ENCODE measurements at regions not wholly inside any gene's neighbourhood (a gene's known extent, or its start where the extent isn't known, plus 50 kb on each side); places are given as distances from the start of the nearest gene placed in this dataset.

GRCh38 chr6:164274493-164274892 is 860.0 kb downstream of the QKI start:
- DNase-seq, result no peak

- DNase-seq, result no peak
Observed at GRCh38 chr6:164273491-164273890, 859.0 kb downstream of the QKI start.

GRCh38 chr6:164266851-164267250 is 852.3 kb downstream of the QKI start:
- DNase-seq, result no peak

- DNase-seq, result no peak
Observed at GRCh38 chr6:164262348-164262747, 847.8 kb downstream of the QKI start.

GRCh38 chr6:164258421-164258820 is 843.9 kb downstream of the QKI start:
- DNase-seq, result no peak

GRCh38 chr6:164252948-164253347 is 838.4 kb downstream of the QKI start:
- no peak for DNase-seq

- no peak for DNase-seq
Observed at GRCh38 chr6:164252291-164252690, 837.8 kb downstream of the QKI start.

- DNase-seq, result peak; percentile 51
Observed at GRCh38 chr6:164247106-164247505, 832.6 kb downstream of the QKI start.

GRCh38 chr6:164246082-164246481 is 831.6 kb downstream of the QKI start:
- DNase-seq, result no peak

- DNase-seq, result no peak
Observed at GRCh38 chr6:164243949-164244348, 829.4 kb downstream of the QKI start.

- DNase-seq, result no peak
Observed at GRCh38 chr6:164243012-164243610, 828.6 kb downstream of the QKI start.

- no peak for DNase-seq
Observed at GRCh38 chr6:164230804-164231203, 816.3 kb downstream of the QKI start.

GRCh38 chr6:164230259-164230658 is 815.7 kb downstream of the QKI start:
- DNase-seq, result no peak

GRCh38 chr6:164229716-164230115 is 815.2 kb downstream of the QKI start:
- no peak for DNase-seq

- DNase-seq, result no peak
Observed at GRCh38 chr6:164227952-164228522, 813.5 kb downstream of the QKI start.

- no peak for DNase-seq
Observed at GRCh38 chr6:164216839-164217238, 802.3 kb downstream of the QKI start.

GRCh38 chr6:164216368-164216767 is 801.9 kb downstream of the QKI start:
- DNase-seq, result no peak

- no peak for DNase-seq
Observed at GRCh38 chr6:164214066-164214465, 799.5 kb downstream of the QKI start.

- DNase-seq, result no peak
Observed at GRCh38 chr6:164211254-164211653, 796.7 kb downstream of the QKI start.

- DNase-seq, result no peak
Observed at GRCh38 chr6:164210783-164211182, 796.3 kb downstream of the QKI start.

GRCh38 chr6:164210323-164210722 is 795.8 kb downstream of the QKI start:
- no peak for DNase-seq

GRCh38 chr6:164208371-164208770 is 793.9 kb downstream of the QKI start:
- no peak for DNase-seq

- DNase-seq, result no peak
Observed at GRCh38 chr6:164206807-164207423, 792.4 kb downstream of the QKI start.

- no peak for DNase-seq
Observed at GRCh38 chr6:164200071-164200470, 785.6 kb downstream of the QKI start.

GRCh38 chr6:164195942-164196281 is 781.4 kb downstream of the QKI start:
- no peak for DNase-seq
